HG02642 (cell line): ENCODE measurements at regions not wholly inside any gene's neighbourhood (a gene's known extent, or its start where the extent isn't known, plus 50 kb on each side); places are given as distances from the start of the nearest gene placed in this dataset.

ENCODE experiments used
- ATAC-seq: cut with Tn5 transposase; IDR thresholded peaks from one replicate; pipeline ENCODE4 v1.9.1; 2021; ENCODE audit warnings: mild to moderate bottlenecking; ENCODE audit not compliant: unreplicated experiment, poor library complexity

DNA sequence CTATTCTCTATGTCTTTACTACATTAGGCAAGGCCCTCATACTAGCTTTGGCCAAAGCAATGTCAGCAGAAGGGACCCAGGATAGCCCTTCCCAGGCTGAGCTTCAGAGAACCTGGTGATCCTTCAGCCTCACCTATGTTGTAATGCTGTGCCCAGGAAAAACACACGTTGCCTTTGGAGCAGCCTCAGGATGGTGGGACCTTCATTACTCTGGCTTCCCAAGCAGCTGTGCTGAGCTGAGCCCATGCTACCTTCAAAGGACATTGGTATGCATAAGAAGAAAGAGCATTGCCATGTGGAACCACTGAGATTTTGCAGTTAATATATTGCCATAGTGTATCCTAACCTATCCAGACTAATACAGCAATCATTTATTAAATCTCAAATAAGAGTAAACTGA lies 756.4 kb upstream of the ID2 start:
- ATAC-seq, result no peak

DNA sequence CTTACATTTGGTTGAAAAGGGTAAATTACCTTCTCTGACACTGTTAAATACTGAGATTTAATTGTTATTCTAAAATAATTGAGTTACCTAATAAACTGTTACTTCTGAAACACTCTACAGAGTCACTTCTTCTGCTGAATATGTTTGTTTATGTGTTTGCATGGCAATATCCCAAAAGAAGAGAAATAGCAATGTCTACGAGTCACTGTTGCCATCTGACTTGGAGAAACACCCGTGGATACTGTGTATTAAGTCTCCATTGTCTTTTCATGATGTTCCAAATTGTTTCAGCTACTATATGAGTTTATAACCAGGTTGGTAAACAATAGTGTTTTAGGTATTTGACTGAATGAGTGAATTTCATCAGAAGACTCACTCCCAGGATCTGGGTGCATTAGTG lies 754.2 kb upstream of the ID2 start:
- no peak for ATAC-seq

DNA sequence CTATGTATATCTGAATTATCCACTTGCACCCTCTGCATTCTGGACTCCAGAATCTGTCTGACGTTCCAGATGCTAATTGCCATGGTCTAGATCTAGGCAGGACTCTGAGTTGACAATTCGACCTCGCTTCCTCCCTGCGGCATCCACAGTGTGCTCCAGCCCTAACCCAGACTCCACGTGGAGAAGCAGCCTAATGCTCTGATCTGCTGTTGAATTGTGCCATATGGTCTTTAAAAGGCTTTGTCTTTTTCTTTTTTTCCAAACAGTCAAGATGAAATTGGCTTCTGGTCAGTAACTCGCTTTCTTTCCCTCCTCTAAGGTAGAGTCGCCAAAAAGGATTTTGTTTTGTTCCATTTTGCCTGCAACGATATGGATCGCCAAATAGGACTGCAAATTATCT lies 752.6 kb upstream of the ID2 start:
- ATAC-seq, result no peak

DNA sequence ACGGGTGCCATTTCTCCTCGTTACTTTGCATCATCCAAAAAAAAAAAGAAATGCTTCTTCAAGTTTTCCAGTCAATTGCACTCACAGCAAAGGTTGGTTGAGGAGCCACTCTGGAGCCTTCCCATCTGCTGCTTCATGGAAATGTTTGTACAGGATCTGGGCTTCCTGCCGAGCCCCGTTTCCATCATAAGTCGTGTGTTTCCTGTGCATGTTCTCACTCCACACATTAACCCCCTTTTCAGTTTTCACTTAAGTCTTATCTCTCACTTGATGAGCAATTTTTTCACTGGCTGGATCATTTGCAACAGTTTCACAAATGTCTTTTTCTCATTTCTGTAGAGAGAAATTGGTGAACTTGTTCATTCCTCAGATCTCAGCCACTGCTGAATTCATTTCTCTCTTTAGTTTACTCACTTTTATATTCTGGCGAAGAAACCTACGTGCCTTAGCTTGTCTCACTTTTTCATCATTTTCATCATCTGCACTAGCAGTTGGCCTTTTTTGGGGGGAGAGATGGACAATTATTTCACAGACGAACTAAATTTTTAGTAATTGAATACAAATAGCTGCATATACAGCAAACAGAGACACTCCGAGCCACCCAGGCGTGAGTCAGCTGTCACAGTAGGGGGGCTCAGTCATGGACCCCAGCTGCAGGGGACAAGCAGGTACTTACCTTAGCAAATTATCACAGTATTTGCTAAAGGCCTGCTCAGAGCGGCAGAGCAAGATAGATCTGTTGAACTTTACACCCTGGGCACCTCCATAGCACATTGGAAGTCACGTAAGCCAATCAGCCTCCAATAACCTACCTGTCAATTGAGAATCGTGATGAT lies 750.8 kb upstream of the ID2 start:
- ATAC-seq, result no peak

DNA sequence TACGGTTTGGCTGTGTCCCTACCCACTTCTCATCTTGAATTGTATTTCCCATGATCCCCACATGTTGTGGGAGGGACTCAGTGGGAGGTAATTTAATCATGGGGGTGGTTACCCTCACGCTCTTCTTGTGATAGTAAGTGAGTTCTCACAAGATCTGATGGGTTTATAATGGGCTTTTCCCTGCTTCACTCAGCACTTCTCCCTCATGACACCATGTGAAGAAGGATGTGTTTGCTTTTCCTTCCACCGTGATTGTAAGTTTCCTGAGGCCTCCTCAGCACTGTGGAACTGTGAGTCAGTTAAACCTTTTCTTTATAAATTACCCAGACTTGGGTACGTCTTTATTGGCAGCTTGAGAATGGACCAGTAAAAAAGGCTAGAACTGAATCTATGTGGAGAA lies 750.0 kb upstream of the ID2 start:
- no peak for ATAC-seq

DNA sequence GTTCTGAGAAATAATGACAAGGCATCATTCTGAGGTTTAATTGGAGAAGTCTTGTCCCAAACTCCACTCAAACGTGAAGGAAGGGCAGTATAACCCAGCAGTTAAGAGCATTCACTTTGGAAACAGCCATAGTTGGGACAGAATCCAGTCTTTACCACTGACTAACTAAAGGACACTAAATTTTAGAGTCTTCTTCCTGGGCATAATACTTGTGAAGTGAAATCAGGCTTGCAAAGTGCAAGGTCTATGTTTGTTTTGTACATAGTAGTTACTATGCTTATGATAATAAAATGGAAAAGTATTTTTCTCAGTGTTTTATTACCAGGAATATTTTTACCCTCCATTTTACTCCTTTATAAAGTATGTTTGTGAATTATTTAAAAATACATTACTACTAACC lies 748.2 kb upstream of the ID2 start:
- ATAC-seq, result no peak

DNA sequence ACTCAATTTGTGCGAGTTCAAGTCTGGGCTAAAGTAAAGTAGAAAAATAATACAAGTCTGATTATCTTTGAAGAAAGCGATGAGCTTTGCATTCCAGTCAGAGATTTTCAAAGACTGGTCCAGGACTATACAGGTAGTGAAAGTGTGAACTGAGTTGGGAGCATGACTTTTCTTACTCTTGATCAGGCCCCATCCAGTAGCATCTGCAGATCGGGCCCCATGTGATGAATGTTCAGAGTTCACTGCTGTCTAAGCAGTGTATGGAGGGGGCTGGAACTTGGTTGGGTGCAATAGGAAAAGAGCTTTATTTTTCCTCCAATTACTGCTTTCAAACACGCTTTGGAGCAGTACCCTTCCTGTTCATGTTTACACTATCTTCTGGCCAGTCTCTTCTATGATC lies 747.4 kb upstream of the ID2 start:
- ATAC-seq, result no peak

DNA sequence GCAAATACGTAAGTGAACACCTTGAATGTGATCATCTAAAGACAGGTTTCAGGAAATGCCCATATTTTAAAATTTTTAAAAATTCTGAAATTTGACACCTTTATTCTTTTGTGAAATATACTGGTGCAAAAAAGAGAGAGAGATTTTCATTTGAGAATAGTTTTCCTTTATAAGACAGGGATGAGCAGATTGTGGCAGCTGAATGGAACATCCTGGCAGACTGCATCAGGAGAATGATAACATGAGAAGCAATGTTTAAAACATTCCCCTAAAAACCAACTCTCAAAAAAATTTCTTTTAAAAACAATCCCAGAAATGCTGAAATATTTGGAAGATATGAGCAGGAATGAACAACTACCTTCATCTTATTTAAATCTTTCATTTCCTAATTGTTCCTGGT lies 744.8 kb upstream of the ID2 start:
- ATAC-seq, result no peak

DNA sequence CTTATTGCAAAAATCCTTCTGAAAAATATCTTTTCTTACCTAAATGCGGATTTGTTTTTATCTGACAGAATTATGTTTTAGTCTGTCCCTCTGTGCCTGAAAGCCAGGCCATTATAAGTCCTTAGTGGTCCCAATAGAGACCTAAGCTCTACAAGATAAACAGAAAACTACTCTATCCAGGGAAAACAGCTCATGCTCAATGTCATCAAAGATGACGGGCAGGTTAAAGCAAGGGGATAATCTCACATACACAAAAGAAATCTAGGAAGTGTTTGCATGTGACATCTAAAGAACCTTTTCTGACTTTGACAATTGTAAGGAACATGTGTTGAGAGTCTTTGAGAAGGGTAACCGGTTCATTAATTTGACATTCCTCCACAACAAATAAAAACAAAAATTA lies 741.1 kb upstream of the ID2 start:
- no peak for ATAC-seq

DNA sequence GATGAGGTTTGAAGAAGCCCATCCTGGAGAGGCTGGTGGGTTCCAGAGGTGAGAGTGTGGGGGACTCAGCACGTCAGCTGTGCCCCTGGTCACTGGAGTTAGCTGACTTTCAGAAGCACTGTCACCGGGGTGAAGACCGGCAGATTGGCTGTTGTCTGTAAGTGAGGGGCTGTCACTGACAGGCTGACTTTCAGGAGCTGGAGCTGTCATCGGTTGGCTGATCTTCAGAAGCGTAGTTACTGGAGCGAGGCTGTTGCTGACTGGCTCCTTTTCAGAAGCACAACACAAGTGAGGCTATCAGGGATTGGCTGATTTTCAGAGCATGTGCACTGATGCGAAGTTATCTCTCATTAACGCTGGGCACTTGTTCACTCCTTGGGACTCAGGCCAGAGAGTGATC lies 738.4 kb upstream of the ID2 start:
- ATAC-seq, result no peak

DNA sequence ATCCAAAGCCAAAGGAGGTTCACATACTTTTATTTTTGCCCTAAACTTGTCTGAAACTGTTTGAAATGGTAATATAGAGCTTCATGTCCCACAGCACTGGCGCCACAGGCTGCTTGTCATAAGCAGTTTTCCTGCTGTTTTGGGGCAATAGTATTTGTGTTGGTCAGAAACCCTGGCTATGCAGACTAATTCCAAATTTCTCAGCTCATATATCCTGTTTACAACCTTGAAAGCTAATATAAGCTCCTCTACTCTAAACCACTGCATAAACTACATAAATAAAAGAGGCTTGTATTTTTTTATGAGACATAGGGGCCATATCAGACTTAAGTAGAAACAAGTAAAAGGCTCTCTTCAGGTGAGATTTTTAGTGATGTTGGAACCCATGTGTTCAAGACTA lies 736.8 kb upstream of the ID2 start:
- no peak for ATAC-seq

DNA sequence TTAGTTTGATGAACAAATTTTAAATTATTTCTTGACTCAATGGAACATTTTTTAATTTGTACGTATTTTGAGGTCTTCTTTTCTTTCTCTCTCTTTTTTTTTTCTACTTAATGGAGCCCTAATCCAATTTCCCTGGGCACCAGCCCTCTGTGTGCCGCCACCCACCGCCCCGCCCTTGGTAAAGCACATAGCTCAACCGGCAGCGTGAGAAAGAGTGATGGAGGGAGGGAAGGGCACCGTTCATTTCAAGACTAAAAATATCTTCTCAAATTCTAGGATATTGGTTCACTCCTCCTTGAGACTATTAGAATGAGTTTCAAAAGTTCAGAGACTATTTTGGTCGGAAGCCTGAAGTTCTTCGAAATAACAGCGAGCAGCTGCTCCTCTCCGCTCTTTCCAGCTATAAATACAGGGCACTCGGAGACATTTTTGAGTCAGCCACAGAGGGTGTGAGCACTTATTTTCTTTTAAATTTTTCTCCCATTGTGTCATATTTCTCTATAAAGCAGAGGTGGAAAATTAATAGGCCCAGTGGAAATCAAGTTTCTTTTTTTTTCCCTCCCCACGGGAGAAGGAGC lies 731.7 kb upstream of the ID2 start:
- ATAC-seq, result no peak

DNA sequence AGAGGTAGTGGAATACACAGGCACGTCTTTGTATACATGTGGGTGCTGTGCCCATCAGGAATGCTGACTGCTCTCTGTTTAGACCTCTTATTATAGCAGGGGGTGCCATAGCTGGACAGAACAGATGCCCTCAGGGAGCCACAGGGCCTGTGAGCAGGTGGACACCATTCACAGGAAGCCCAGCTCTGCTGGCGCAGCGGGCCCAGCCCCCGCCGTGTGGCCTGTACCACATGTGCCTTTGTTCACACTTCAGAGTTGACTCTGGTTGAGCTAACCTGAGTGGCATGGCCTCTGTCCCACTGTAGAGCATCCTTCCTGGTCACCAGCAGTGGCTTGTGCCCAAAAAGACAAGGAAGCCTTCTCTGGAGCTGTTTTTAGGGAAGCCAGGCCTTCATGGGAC lies 730.9 kb upstream of the ID2 start:
- ATAC-seq, result no peak

DNA sequence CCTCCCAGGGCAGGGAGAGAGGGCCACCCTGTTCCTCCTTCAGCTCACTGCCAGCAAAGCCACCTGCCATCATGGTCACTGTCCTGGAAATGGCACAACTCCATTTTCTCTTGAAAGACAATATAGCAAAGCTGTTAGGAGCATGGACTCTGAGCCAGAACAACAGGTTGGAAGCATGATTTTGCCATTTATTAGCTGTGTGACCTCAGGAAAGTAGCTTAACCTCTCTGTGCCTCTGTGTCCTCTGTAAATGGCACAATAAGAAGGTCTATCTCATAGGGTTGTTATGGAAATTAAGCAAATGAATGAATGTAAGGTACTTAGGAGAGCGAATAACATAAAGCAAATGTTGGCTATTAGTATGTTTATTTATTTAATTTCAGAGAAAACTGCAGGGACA lies 730.4 kb upstream of the ID2 start:
- ATAC-seq, result no peak

DNA sequence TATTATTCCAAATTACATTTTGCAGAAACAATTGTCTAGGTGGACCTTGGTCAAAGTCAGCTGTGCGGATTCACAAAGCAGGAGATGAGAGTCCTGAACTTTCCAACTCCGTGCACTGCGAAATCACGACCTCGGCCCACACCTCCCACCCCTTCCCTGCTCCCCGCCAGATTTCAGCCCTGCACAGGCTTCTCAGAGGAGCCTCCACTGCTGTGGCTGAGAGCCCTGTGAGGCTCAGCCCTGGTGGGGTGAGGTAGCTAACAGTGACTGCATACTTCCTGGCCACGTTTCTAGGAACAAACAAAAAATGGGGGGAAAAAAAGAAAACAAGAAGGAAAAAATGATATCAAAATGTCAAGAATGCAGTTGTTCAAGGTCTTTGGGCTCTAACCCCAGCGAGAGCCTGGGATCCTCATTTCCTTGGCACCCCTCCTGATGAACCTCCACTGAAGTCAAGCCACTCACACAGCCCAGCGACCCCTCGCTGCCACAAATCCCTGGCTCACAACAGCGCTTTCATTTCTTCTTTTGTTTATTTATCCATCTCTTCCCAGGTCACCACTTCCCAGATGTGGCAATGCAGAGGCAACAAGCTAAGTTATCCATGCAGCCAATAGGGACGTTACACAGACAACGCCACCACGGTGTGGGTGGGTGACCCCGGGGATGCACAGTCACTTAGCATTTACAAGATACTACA lies 729.7 kb upstream of the ID2 start:
- no peak for ATAC-seq

DNA sequence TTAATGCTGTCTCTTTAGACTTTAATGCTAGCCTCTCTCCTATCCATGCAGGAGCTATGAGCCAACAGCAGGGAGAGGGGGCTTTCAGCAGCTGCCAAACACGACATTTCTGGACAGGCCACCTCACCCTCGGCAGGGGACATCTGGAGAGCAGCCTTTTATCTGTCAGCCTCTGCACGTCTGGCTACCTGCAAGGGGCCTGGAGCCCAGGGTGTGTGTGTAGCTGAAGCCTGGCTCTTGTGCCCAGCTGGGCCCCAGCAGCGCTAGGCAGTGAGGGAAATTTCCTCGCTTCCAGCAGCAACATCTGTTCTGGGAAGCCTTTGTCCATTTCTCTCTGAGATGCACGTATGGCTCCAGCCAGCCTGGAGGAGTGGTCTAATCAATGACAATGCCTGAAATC lies 728.7 kb upstream of the ID2 start:
- no peak for ATAC-seq

DNA sequence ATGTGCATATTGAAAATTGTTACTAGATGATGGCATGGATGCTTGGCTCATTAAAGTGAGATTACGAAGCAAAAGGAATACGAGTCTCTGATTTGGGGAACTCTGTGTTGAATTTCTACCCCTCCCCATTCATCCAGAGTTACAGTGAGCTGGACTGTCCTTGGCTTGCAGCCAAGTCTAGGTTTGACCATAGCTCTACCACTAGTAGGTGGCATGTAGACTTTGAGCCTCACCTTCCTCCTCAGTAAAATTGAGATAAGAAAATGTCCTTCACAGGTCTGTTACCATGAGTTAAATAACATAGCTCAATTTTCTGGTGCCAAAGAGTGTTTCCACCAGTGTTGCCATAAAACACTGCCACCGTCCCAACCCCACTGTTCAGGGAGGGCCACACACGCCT lies 727.6 kb upstream of the ID2 start:
- ATAC-seq, result no peak

DNA sequence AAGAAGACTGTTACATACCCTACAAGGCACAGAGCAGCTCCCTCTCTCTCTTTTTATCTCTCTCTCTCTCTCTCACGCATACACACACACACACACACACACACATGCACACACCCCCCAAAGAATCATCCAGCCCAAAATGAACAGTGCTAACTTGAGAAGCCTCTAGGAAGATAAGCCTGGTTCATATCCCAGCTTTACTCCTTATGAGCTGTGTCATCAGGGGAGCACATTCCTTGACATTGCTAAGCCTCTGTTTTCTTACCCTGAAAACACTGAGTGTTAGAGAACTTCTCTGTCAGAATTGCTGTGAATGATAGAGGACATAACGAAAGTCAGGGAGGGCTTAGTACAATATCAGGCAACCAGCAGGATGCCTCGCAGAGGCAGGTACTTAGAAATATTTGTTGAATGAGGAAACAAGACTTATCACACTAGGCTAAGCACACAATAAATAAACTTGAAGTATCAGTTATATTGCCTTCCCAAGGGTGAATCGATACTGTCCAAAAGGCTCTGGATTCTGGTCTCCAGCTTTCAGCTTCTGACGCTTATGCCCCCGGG lies 725.6 kb upstream of the ID2 start:
- ATAC-seq, result no peak

DNA sequence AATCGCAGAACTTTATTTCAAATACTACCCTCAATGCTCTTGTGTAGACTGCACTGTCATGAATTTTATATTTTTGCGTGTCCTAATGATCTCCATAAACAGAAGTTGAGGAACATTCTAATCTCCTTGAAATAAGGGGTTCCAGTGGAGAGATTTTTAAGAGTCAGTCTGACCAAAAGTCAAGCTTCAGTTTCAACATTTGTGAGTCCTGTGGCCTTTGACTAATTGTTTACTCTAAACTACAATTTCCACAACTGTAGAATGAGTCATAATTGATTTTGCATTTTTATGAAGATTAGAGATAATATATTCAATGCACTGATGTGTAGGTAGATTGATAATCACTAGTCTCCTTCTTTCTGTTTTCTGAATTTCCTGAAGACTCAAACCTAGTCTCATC lies 720.3 kb upstream of the ID2 start:
- no peak for ATAC-seq

DNA sequence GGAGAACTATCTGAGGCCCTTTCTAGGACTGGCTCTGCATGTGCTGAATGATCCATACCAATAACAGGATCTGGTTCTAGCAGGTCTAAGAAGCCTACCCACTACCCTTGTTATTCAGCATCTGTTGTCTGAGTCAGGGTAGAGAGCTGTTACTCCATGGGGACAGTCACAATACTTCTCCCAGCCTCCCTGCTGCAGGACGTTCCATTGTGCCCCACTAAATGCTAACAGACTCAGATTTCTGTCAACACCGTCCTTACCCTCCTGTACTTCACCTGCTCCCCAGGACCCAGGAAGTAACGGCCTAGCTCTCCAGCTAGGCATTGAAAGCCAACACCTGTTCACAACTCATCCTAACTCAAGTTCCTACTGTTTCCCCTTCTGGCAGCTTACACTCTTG lies 719.7 kb upstream of the ID2 start:
- ATAC-seq, result no peak

DNA sequence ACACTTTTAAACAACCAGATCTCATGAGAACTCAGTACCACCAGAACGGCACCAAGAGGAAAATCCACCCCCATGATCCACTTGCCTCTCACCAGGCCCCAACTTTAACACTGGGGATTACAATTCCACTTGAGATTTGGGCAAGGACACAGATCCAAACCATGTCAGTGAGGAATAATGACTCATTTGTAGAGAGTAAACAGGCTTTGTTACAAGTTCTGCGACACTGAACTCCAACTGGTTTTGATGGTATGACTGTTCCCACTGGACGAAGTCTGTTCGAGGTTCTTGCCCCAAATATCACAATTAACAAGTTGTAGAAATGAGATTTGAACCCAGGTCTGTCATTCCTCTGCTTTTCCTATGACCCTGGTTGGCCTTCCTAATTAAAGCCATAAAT lies 718.1 kb upstream of the ID2 start:
- ATAC-seq, result no peak
